Posterior vena cava (tissue), 2 donors: ENCODE measurements at regions not wholly inside any gene's neighbourhood (a gene's known extent, or its start where the extent isn't known, plus 50 kb on each side); places are given as distances from the start of the nearest gene placed in this dataset.

ENCODE experiments used
- DNase-seq: peaks from one replicate; pipeline ENCODE4 v3.0.0-alpha.2; 2020; ENCODE audit warnings: low spot score
- intact Hi-C, 2 donors: fragments of 100-400 bp; cut with DNase I; formaldehyde crosslinking; loops; one replicate each; pipeline versions ENCODE4 v1.14.1 to v1.14.2; 2022 to 2023
- donor health status: DM: yes; HTN: yes; CAD: no.
- donor health status: DM: yes; HTN: yes; CAD: no.

DNA sequence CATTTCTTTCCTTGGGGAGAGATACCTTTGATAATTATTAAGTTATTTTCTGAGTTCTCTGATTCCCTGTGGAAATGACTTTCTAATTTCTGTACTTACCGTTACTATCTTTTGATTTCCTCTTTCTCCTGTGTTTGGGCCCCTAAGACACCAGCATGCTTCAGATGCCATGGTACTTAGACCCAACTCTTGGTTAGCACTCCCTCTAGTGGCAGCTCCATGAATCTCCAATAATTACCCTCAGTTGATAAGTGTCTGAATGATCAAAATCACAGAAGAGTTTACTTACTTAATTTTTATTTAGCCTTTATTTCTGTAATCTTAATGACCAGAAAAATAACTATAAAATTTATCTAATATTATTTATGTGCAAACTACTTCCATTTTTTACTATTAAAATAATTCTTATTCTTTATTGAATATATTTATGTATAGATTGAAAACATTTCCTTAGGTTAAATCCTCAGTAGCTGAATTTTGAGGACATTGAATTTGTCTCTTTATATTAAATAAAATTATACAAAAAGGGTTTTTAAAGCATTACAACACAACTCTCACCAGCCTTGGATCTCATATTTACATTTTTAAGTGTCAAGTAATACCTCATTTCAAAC, 300.4 kb downstream of the KCNS3 start:
- intact Hi-C loops = no loop called here
- DNase-seq = no peak

DNA sequence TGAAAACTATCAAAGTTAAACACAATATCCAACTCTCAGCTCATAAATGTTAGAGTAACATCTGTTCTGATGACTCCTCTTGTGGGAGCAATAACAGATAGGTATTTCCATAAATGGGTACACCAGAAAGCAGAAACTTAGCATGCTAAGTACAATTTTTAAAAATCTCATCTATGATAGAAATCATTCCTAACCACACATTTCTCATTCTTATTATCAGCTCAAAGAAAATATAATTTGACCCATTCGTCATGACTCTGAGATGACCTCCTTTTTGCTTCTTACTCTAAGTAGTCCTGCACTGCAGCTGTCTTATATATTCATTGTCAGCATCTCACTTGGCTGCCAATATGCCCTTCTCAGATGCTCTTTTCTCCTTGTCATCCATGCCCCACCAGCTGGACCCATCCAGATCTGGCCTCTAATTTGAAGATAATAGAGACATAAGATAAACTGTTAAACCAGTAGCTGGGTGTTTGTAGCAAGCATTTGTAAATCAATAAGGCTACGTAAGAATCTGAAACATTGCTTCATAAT, 298.3 kb downstream of the KCNS3 start:
- intact Hi-C loops = no loop called here
- DNase-seq = no peak

DNA sequence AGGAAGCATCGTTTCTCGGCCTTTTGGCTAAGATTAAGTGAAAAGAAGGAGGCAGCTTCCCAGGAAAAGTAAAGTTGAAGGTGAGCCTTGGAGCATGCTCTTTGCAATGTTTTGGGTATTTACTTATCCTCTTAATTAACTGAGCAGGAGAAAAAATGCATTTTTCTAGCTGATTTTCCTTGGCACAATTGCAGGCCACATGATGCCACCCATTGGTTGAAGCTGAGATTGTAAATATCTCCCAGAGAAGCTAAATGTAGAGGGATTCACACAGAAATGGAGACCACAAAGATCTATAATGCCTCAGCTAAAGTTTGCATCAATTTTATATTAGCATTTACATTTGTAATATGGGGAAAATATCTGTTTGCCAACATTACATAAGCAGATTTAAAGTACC, 294.1 kb downstream of the KCNS3 start:
- intact Hi-C loops = no loop called here
- no peak for DNase-seq

DNA sequence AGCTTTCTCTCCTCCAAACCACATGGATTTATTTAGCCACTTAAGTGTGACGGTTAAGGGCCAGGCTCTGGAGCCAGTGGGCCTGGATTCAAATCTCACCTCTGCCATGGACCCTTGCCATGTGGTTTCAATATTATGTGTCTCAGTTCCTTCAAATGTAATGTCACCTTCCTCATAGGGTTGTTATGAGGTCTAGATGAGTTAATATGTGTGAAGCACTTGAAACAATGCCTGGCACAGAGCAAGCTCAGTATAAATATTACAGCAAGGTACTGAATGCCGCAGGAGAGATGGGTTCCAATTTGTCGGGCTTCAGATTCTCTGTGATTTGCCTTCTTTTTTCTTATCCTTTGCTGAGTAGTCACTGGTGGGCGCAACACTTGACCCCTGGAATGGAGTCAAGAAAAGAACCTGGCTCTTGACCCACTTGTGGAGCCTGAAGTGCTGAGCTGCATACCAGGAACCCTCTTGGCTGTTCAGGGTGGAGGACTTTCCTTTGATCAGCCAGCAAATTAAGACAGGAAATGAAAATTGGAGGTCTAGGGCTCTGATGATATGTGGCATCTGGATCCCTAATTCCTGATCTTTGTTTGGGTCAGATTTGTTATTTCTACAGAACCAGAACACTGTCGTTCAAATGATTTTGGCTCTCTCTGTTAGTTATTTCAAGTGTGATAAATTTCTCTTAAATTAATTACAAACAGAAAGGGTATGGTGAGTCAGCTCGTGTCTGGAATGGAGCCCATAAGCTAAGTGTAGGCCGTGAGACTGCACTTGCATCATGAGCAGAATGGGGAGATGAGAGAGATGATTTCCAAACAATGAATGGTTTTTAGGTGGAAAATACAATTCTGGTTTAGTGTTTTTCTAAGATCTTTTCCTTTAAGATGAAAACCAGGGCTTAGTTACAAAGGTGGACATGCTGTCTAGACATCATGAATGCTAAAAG, 293.0 kb downstream of the KCNS3 start:
- intact Hi-C loops = no loop called here
- no peak for DNase-seq

DNA sequence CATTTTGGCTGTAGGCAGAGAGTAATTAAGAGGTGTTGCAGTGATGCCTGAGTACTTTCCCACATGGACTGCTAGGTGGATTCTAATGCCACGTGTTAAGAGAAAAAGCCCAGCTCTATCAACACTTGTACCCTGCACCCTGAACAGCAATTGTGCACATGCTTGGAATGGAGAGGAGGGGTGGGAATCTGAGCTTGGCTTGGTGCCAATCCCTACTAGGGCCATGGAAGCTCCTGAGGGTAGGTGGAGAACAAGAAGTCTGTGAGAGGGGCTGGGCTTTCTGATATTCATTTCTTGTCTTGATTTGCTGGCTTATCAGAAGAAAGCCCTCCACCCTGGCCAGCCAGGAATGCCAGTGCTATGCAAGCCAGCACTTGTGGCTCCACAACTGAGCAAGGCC, 292.2 kb downstream of the KCNS3 start:
- no peak for DNase-seq
- intact Hi-C loops = no loop called here

DNA sequence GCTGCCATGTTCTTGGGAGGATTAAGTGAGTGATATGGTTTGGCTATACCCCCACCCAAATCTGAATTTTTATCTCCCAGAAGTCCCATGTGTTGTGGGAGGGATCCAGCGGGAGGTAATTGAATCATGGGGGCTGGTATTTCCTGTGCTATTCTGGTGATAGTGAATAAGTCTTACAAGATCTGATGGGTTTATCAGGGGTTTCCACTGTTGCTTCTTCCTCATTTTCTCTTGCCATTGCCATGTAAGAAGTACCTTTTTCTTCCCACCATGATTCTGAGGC, 291.4 kb downstream of the KCNS3 start:
- intact Hi-C loops = no loop called here
- DNase-seq = no peak

DNA sequence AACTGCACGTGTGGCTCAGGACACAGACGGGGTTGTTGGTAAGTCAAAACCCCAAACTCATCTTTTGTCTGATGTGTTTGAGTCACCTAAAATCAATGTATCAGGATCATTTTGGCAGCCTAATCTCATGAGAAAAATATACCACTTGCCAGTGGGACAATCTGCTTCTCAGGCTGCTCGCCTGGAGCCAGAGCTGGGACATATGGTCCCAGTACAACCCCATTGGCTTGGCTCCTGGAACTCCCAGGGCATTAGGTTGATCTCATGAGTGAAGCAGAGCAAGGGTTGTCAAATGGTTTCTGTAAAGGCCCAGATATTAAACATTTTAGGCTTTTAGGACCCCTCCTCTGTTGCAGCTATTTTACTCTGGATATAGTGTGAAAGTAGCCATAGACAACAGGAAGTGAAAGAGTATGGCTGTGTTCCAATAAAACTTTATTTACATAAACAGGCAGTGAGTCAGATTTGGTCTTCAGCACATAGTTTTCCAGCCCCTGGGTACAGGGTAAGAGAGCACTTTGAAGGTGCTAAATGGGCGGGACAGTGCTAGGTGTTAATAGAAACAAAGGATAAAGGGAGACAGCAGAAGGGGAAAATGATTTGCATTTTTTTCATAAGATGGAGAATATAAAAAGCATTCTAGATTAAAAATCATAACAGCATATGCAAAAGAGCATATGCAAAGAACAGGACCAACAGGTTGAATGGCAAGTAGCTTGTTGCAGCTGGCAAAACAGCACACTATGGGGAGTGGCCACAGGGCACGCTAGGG, 290.8 kb downstream of the KCNS3 start:
- intact Hi-C loops = no loop called here

DNA sequence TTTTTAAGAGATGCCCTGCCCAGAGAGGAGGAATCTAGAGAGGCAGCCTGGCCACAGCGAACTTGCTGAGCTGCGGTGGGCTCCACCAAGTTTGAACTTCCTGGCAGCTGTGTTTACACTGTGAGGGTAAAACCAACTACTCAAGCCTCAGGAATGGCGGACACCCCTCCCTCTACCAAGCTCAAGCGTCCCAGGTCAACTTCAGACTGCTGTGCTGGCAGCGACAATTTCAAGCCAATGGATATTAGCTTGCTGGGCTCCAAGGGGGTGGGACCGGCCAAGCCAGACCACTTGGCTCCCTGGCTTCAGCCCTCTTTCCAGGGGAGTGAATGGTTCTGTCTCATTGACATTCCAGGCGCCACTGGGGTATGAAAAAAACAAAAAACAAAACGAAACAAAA, 289.4 kb downstream of the KCNS3 start:
- intact Hi-C loops = no loop called here

More for the DNA sequence above, 290.8 kb downstream of the KCNS3 start:
- no peak for DNase-seq

DNA sequence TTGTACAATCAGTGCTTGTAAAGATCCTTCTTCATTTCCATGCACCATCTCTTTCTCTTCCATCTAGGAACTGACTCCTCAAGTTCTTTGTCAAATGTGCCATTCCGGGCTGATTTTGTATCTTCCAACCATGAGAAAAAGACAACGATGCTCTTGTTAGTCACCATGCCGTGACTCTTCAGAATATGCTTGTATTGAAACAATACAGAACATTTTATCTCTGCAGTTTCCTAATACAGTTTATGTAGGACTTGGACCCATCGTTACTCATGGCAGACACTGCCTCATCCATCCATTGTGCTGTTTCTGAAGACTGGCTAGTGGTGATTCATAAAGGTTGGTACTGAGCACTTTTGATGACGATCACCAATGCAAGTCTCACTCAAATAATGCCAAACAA, 283.2 kb downstream of the KCNS3 start:
- intact Hi-C loops = no loop called here
- no peak for DNase-seq

More for the DNA sequence above, 289.4 kb downstream of the KCNS3 start:
- no peak for DNase-seq

DNA sequence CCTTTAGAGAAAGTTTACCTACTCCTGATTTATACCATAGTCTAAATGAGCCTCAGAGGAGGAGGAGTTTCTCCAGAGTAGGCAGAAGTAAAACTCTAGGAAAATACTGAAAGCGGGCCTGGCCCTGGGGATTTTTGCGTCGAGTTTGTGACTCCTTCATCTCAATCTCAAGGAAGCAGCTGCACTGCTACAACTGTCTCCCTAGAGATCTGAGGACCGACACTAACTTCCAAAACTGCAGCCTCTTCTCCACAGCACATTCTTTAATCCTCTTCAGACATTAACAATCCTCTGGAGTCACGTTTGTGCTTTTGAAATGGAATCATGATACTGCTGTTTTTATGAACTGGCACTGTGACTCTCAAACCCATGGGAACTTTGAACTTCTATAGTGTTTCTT, 281.4 kb downstream of the KCNS3 start:
- no peak for DNase-seq
- intact Hi-C loops = loop anchor here in 1 of 2 donors (10.0 kb wide), 1 partner anchor 305 kb away; no protein-coding TSS in a partner anchor

DNA sequence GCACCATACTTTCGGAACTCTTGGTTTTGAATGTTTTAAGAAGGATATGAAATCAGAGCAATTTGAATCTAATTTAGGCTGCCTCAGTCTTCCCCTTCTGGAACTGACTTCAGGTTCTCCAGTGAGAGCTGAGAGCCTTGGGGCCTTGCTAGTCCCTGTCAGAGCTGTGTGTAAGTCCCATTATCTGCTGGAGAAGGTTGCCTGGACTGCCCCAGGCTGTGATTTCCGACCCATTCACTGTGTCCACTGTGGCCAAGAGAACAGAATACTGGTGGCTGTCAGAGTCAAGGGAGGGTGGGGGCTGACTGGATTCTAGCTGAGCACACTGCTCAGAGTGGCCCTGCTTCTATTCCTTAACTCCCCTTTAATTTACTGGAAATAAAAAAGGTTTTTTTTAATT, 278.0 kb downstream of the KCNS3 start:
- intact Hi-C loops = loop anchor here in 1 of 2 donors (10.0 kb wide), 1 partner anchor 302 kb away; no protein-coding TSS in a partner anchor

DNA sequence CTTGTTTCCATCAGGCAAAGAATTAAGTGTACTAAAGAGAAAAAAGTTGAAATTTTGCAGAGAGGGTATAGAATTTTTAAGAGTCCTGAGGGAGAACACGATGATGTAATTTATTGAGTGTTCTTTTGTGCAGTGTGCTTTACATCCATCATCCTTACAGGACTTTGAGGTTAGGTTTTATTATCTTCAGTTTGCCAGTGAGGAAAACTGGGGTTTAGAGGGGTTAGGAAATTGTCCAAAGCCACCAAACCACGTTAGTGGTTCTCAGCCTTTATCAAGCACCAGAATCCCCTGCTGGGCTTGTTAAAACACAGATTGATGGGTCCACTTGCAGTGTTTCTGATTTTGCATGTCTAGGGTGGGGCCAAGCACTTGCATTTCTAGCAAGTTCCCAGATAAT, 277.5 kb downstream of the KCNS3 start:
- intact Hi-C loops = loop anchor here in 1 of 2 donors (10.0 kb wide), 1 partner anchor 301 kb away; no protein-coding TSS in a partner anchor
- no peak for DNase-seq

More for the DNA sequence above, 278.0 kb downstream of the KCNS3 start:
- no peak for DNase-seq

DNA sequence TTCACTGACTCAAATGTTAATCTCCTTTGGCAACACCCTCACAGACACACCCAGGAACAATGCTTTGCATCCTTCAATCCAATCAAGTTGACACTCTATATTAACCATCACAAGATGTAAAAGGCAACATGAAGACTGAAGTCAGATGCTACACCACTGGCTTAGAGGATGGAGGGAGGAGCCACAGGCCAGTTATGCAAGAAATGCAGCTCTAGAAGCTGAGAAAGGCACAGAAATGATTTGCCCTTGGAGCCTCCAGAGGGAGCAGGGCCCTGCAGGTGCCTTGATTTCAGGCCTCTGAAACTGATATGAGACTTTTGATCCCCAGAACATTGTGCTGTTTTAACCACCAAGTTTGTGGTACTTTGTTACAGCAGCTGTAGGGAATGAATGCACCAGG, 276.3 kb downstream of the KCNS3 start:
- intact Hi-C loops = loop anchor here in 1 of 2 donors (10.0 kb wide), 1 partner anchor 300 kb away; no protein-coding TSS in a partner anchor
- DNase-seq = no peak

DNA sequence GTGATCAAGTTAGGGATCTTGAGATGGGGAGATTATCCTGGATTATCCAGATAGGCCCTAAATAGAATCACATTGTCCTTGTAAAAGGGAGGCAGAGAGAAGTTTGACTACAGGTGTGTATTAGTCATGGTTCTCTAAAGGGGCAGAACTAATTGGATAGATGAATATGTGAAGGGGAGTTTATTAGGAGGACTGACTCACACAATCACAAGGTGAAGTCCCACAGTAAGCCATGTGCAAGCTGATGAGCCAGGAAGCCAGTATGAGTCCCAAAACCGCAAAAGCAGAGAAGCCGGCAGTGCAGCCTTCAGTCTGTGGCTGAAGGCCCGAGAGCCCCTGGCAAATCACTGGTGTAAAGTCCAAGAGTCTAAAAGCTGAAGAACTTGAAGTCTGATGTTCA, 275.8 kb downstream of the KCNS3 start:
- intact Hi-C loops = loop anchor here in 1 of 2 donors (10.0 kb wide), 1 partner anchor 299 kb away; no protein-coding TSS in a partner anchor

DNA sequence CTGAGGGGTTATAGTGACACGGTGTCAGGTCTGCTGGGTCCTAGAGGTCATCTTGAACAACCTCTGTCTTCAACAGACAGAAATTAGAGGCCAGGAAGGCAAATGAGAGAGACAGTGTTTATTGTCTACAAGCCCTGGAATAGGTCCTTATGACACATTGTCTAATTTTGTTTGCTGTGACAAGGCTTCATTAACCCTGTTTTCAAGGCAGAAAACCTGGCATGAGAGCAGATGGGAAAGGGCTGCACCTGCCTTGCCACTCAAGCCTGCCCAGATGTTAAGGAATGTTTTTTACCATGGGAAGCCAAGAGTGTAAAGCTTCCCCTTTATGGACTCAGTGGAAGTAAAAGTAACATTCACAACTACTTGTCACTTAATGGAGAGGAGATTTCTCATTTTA, 275.3 kb downstream of the KCNS3 start:
- intact Hi-C loops = loop anchor here in 1 of 2 donors (10.0 kb wide), 1 partner anchor 299 kb away; no protein-coding TSS in a partner anchor
- no peak for DNase-seq

More for the DNA sequence above, 275.8 kb downstream of the KCNS3 start:
- DNase-seq = no peak

DNA sequence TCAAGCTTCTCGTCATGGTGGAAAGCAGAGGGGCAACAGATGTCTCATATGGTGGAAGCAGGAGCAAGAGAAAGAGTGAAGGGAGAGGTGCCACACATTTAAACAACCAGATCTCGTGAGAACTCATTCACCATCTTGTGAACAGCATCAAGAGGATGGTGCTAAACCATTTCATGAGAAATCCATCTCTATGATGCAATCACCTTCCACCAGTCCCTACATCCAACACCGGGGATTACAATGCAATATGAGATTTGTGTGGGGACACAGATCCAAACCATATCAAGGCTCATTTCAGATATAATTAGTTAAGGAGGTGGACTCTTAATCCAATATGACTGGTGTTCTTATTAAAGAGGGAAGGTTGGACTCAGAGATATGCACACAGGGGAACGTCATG, 272.8 kb downstream of the KCNS3 start:
- intact Hi-C loops = loop anchor here in 1 of 2 donors (10.0 kb wide), 1 partner anchor 296 kb away; no protein-coding TSS in a partner anchor
- no peak for DNase-seq

DNA sequence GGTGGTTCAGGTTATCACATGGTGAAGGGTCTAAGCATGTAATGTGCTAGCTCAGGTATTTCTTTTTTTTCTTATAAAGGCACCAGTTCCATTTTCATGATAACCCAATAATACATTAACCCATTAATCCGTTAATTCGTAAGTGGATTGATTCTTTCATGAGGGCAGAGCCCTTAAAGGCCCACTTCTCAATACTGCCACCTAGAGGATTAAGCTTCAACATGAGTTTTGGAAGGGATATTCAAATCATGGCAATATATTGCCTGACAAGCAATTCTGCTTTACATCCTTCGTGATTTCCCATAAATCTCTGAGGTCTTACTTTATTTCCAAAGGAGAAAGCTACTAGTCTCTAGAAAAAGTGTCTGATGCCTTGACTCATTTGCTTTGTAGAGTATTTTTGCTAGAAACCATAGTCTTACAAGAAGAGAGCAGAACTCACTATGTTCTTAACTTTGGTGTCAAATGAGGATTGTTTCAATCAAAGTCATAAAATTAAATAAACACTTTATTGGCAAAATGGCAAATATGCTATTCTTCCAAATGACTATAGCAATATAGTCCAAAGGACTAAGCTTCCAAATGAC, 271.3 kb downstream of the KCNS3 start:
- DNase-seq = no peak
- intact Hi-C loops = loop anchor here in 1 of 2 donors (10.0 kb wide), 1 partner anchor 295 kb away; no protein-coding TSS in a partner anchor

DNA sequence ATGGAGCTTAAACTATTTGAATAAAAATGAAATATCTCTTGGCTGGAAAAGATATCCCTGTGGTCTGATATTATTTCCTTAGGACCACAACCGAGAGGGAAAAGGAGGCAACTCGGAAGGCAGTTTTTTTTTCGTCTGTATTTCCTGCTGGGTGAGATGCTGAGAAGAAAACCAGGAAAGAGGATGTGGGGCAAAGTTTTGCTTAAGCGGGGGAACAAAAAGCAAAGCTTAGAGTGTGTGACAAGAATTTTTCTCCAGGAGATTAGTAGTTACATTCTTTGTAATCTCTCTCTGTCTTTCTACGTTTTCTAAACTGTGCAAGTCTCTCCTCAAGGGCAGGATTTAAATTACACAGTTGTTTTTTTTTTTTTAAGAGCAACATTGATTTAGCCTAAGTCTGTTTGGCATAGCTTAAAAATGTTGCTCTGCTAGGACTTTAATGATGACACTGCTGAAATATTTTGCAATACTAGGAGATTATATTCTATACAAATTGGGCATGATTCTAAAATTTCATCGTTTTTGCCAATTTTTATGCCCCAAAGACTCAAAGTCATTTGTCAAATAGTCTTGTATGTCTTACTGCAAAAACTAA, 258.5 kb downstream of the KCNS3 start:
- no peak for DNase-seq
- intact Hi-C loops = no loop called here

DNA sequence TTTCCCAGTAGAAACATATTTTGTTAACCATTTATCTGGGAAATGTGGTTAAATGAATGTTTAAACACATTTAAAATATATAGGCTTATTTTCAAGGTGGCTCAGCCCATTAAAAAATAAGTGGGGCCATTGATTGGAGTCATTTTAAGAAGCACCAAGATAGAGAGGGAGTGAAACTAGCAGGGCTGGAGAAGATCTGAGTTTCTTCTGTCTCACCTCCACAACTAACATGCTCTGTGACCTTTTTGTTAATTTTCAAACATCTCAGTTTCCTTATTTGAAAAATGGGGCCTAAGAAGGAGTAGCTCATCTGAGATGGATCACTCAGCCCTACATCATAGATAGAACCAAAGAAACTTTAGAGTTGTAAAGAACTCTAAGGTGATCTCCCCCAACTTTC, 254.8 kb downstream of the KCNS3 start:
- DNase-seq = no peak
- intact Hi-C loops = no loop called here
